ENCODE measurements at regions not wholly inside any gene's neighbourhood (a gene's known extent, or its start where the extent isn't known, plus 50 kb on each side); places are given as distances from the start of the nearest gene placed in this dataset.

- DNase-seq: no peak
These were observed 263.9 kb downstream of the DIPK2A start for GRCh38 chr3:144235489-144235888.

GRCh38 chr3:144237351-144237750 is 265.7 kb downstream of the DIPK2A start:
- no peak for DNase-seq

- DNase-seq: no peak
These were observed 269.8 kb downstream of the DIPK2A start for GRCh38 chr3:144241404-144241803.

GRCh38 chr3:144242747-144243146 is 271.1 kb downstream of the DIPK2A start:
- DNase-seq: no peak

GRCh38 chr3:144244662-144245061 is 273.0 kb downstream of the DIPK2A start:
- DNase-seq: no peak

GRCh38 chr3:144252896-144253295 is 281.3 kb downstream of the DIPK2A start:
- no peak for DNase-seq

GRCh38 chr3:144257381-144257780 is 285.8 kb downstream of the DIPK2A start:
- DNase-seq: no peak

- no peak for DNase-seq
These were observed 287.6 kb downstream of the DIPK2A start for GRCh38 chr3:144259267-144259666.

- no peak for DNase-seq
These were observed 292.1 kb downstream of the DIPK2A start for GRCh38 chr3:144263706-144264105.

- no peak for DNase-seq
These were observed 292.7 kb downstream of the DIPK2A start for GRCh38 chr3:144264350-144264749.

GRCh38 chr3:144264794-144265193 is 293.2 kb downstream of the DIPK2A start:
- DNase-seq: no peak

GRCh38 chr3:144265542-144266100 is 294.0 kb downstream of the DIPK2A start:
- DNase-seq: no peak

- DNase-seq: peak; percentile 29
These were observed 298.5 kb downstream of the DIPK2A start for GRCh38 chr3:144270100-144270499.

- DNase-seq: peak; percentile 30 to 66
These were observed 301.1 kb downstream of the DIPK2A start for GRCh38 chr3:144272680-144273079.

- DNase-seq: peak in 1 of 2 donors; percentile 32
These were observed 302.0 kb downstream of the DIPK2A start for GRCh38 chr3:144273601-144274000.

GRCh38 chr3:144275005-144275404 is 303.4 kb downstream of the DIPK2A start:
- DNase-seq: no peak

GRCh38 chr3:144282313-144282712 is 310.7 kb downstream of the DIPK2A start:
- DNase-seq: no peak

- no peak for DNase-seq
These were observed 314.8 kb downstream of the DIPK2A start for GRCh38 chr3:144286235-144286910.

GRCh38 chr3:144287001-144287400 is 315.4 kb downstream of the DIPK2A start:
- peak; percentile 4 to 25 for DNase-seq

- no peak for DNase-seq
These were observed 317.4 kb downstream of the DIPK2A start for GRCh38 chr3:144289057-144289456.

GRCh38 chr3:144294659-144295538 is 323.3 kb downstream of the DIPK2A start:
- DNase-seq: no peak

- DNase-seq: no peak
These were observed 324.0 kb downstream of the DIPK2A start for GRCh38 chr3:144295613-144296012.

- no peak for DNase-seq
These were observed 325.2 kb downstream of the DIPK2A start for GRCh38 chr3:144296808-144297207.

- DNase-seq: no peak
These were observed 330.2 kb downstream of the DIPK2A start for GRCh38 chr3:144301863-144302262.
